HEK293 (cell line): ENCODE measurements at regions not wholly inside any gene's neighbourhood (a gene's known extent, or its start where the extent isn't known, plus 50 kb on each side); places are given as distances from the start of the nearest gene placed in this dataset.

ENCODE experiments used
- CTCF ChIA-PET: fragments of 350-600 bp; formaldehyde crosslinking; extraction: SDS; loops from one replicate; lab custom pipeline; 2021; ENCODE audit warnings: antibody characterized with exemption; lab: Yijun Ruan, JAX
- POLR2A ChIA-PET: fragments of 300-600 bp; formaldehyde crosslinking; extraction: SDS; loops from one replicate; lab custom pipeline; 2020; ENCODE audit warnings: antibody characterized with exemption, inconsistent platforms; lab: Yijun Ruan, JAX
- H3K27ac ChIP-seq: fragments of 200-500 bp; sonication (Bioruptor generic); 2 replicates; pipeline ENCODE4 v1.5.1; 2014; ENCODE audit warnings: low read depth, low read length, control low read depth, inconsistent platforms; ENCODE audit errors: extremely low read depth
- H3K36me3 ChIP-seq, 2 experiments: fragments of 200-500 bp in 1 of 2; sonication (Bioruptor generic) in 1 of 2; 1 replicate in 1 of 2; 2 replicates in 1 of 2; pipeline ENCODE4 v1.5.1; 2014 to 2017; ENCODE audit warnings: inconsistent platforms in 2 of 2, low read length in 2 of 2; ENCODE audit not compliant: control insufficient read depth in 2 of 2, insufficient read depth in 1 of 2
- H3K4me1 ChIP-seq: fragments of 200-500 bp; sonication (Bioruptor generic); 2 replicates; pipeline ENCODE4 v1.5.1; 2014; ENCODE audit warnings: mild to moderate bottlenecking, low read length, inconsistent platforms; ENCODE audit not compliant: control insufficient read depth, insufficient read depth
- H3K4me3 ChIP-seq: 2 replicates; pipeline ENCODE4 v1.5.1; 2011; ENCODE audit warnings: low read depth, mild to moderate bottlenecking, control low read depth, low read length, moderate library complexity
- H3K9me3 ChIP-seq: fragments of 200-500 bp; sonication (Bioruptor generic); 2 replicates; pipeline ENCODE4 v1.5.1; 2014; ENCODE audit warnings: low read depth, low read length, inconsistent platforms; ENCODE audit not compliant: control insufficient read depth, insufficient read depth
- BCL11A ChIP-seq: fragments of 450-650 bp; formaldehyde crosslinking; IDR thresholded peaks from 2 replicates; pipeline ENCODE4 v1.5.1; 2016; ENCODE audit warnings: low read depth, missing biosample characterization, missing genetic modification characterization
- GLIS1 ChIP-seq: fragments of 450-650 bp; formaldehyde crosslinking; IDR thresholded peaks from 2 replicates; pipeline ENCODE4 v1.5.1; 2016; ENCODE audit warnings: missing biosample characterization, missing genetic modification characterization
- HOXD13 ChIP-seq: sonication (generic); formaldehyde crosslinking; IDR thresholded peaks from 2 replicates; pipeline ENCODE4 v1.8.0; 2022; ENCODE audit warnings: missing genetic modification reagents, borderline replicate concordance
- REPIN1 ChIP-seq: fragments of 450-650 bp; formaldehyde crosslinking; IDR thresholded peaks from 2 replicates; pipeline ENCODE4 v1.5.1; 2017; ENCODE audit warnings: missing biosample characterization, missing genetic modification characterization, low read depth
- SP7 ChIP-seq: fragments of 450-650 bp; formaldehyde crosslinking; IDR thresholded peaks from 2 replicates; pipeline ENCODE4 v1.5.1; 2016; ENCODE audit warnings: missing biosample characterization, missing genetic modification characterization
- ZBTB10 ChIP-seq: fragments of 450-650 bp; formaldehyde crosslinking; IDR thresholded peaks from 2 replicates; pipeline ENCODE4 v1.5.1; 2016; ENCODE audit warnings: missing biosample characterization, missing genetic modification characterization
- ZBTB11 ChIP-seq: fragments of 450-650 bp; formaldehyde crosslinking; conservative IDR thresholded peaks from 2 replicates; pipeline ENCODE4 v1.5.1; 2016; ENCODE audit warnings: low read depth, missing biosample characterization, missing genetic modification characterization
- ZBTB8A ChIP-seq: fragments of 450-650 bp; formaldehyde crosslinking; IDR thresholded peaks from 2 replicates; pipeline ENCODE4 v1.5.1; 2016; ENCODE audit warnings: missing biosample characterization, missing genetic modification characterization
- ZFHX2 ChIP-seq: fragments of 450-650 bp; formaldehyde crosslinking; conservative IDR thresholded peaks from 2 replicates; pipeline ENCODE4 v1.5.1; 2016; ENCODE audit warnings: missing biosample characterization, missing genetic modification characterization
- ZFP3 ChIP-seq: fragments of 450-650 bp; formaldehyde crosslinking; IDR thresholded peaks from 2 replicates; pipeline ENCODE4 v1.5.1; 2016; ENCODE audit warnings: low read depth, missing biosample characterization, missing genetic modification characterization
- ZFP41 ChIP-seq: fragments of 450-650 bp; formaldehyde crosslinking; IDR thresholded peaks from 2 replicates; pipeline ENCODE4 v1.5.1; 2016; ENCODE audit warnings: missing biosample characterization, missing genetic modification characterization, borderline replicate concordance
- ZFP69B ChIP-seq: fragments of 450-650 bp; formaldehyde crosslinking; IDR thresholded peaks from 2 replicates; pipeline ENCODE4 v1.5.1; 2016; ENCODE audit warnings: missing biosample characterization, missing genetic modification characterization
- ZNF133 ChIP-seq: fragments of 450-650 bp; formaldehyde crosslinking; IDR thresholded peaks from 2 replicates; pipeline ENCODE4 v1.5.1; 2016; ENCODE audit warnings: missing biosample characterization, missing genetic modification characterization
- ZNF174 ChIP-seq: fragments of 450-650 bp; formaldehyde crosslinking; IDR thresholded peaks from 2 replicates; pipeline ENCODE4 v1.5.0; 2017; ENCODE audit warnings: missing biosample characterization, mild to moderate bottlenecking, missing genetic modification characterization
- ZNF223 ChIP-seq: fragments of 450-650 bp; formaldehyde crosslinking; IDR thresholded peaks from 2 replicates; pipeline ENCODE4 v1.5.1; 2016; ENCODE audit warnings: missing biosample characterization, missing genetic modification characterization
- ZNF23 ChIP-seq: fragments of 450-650 bp; formaldehyde crosslinking; IDR thresholded peaks from 2 replicates; pipeline ENCODE4 v1.5.1; 2016; ENCODE audit warnings: missing biosample characterization, missing genetic modification characterization, borderline replicate concordance
- ZNF324 ChIP-seq: fragments of 450-650 bp; formaldehyde crosslinking; IDR thresholded peaks from 2 replicates; pipeline ENCODE4 v1.5.1; 2016; ENCODE audit warnings: missing biosample characterization, missing genetic modification characterization
- ZNF514 ChIP-seq: fragments of 450-650 bp; formaldehyde crosslinking; IDR thresholded peaks from 2 replicates; pipeline ENCODE4 v1.5.1; 2016; ENCODE audit warnings: missing biosample characterization, missing genetic modification characterization
- ZNF555 ChIP-seq: fragments of 450-650 bp; formaldehyde crosslinking; conservative IDR thresholded peaks from 2 replicates; pipeline ENCODE4 v1.5.1; 2017; ENCODE audit warnings: missing biosample characterization, mild to moderate bottlenecking, missing genetic modification characterization, inconsistent platforms
- ZNF677 ChIP-seq: fragments of 450-650 bp; IDR thresholded peaks from 2 replicates; pipeline ENCODE4 v1.5.0; 2018; ENCODE audit warnings: missing biosample characterization, mild to moderate bottlenecking, missing genetic modification characterization, moderate library complexity
- ZNF701 ChIP-seq: fragments of 450-650 bp; formaldehyde crosslinking; IDR thresholded peaks from 2 replicates; pipeline ENCODE4 v1.5.1; 2016; ENCODE audit warnings: missing biosample characterization, missing genetic modification characterization
- ZNF776 ChIP-seq: fragments of 450-650 bp; formaldehyde crosslinking; IDR thresholded peaks from 2 replicates; pipeline ENCODE4 v1.5.0; 2017; ENCODE audit warnings: missing biosample characterization, missing genetic modification characterization, borderline replicate concordance
- ZNF830 ChIP-seq: fragments of 450-650 bp; IDR thresholded peaks from 2 replicates; pipeline ENCODE4 v1.5.0; 2018; ENCODE audit warnings: missing biosample characterization, missing genetic modification characterization, low read depth, mild to moderate bottlenecking, moderate library complexity
- ZSCAN16 ChIP-seq: fragments of 450-650 bp; formaldehyde crosslinking; IDR thresholded peaks from 2 replicates; pipeline ENCODE4 v1.5.1; 2016; ENCODE audit warnings: missing biosample characterization, missing genetic modification characterization
- TF ChIP-seq, protein P1 (sequence below): fragments of 450-650 bp; formaldehyde crosslinking; IDR thresholded peaks from 2 replicates; pipeline ENCODE4 v1.5.1; 2016; ENCODE audit warnings: missing biosample characterization, missing genetic modification characterization
- TF ChIP-seq, protein P2 (sequence below): fragments of 450-650 bp; formaldehyde crosslinking; IDR thresholded peaks from 2 replicates; pipeline ENCODE4; 2016; ENCODE audit warnings: missing biosample characterization, missing genetic modification characterization

GRCh38 chr12:89278862-89279261 is 73.4 kb downstream of the DUSP6 start:
- no peaks in the 10 kb centered on the region for H3K36me3 ChIP-seq
- ChIA-PET CTCF (no interaction called here), POLR2A (no interaction called here)
- no peak overlapping the region for H3K4me3 ChIP-seq
- TF ChIP-seq ZNF223, result no peak
- TF ChIP-seq GLIS1 (tag by site-specific recombination), result no peak
- TF ChIP-seq HOXD13 (CRISPR knock-in tag), result no peak
- TF ChIP-seq ZFHX2 (tag by site-specific recombination), result no peak
- TF ChIP-seq ZNF830 (tag by site-specific recombination), result no peak
- no peak for TF ChIP-seq ZNF23 (tag by site-specific recombination)
- TF ChIP-seq ZFP3 (tag by site-specific recombination), result no peak
- no peak for TF ChIP-seq ZSCAN16 (tag by site-specific recombination)
- no peak for TF ChIP-seq ZBTB11 (tag by site-specific recombination)
- TF ChIP-seq ZNF677 (tag by site-specific recombination), result no peak
- TF ChIP-seq ZNF555, result no peak
- no peak for TF ChIP-seq REPIN1 (tag by site-specific recombination)
- TF ChIP-seq ZNF174, result no peak
- TF ChIP-seq SP7 (tag by site-specific recombination), result no peak
- no peak for TF ChIP-seq ZNF133
- no peak for TF ChIP-seq ZNF776 (tag by site-specific recombination)
- H3K9me3 ChIP-seq, result no peaks in the 10 kb centered on the region
- no peak overlapping the region for H3K27ac ChIP-seq
- H3K4me1 ChIP-seq, result no peaks in the 10 kb centered on the region

GRCh38 chr12:89278169-89278568 is 74.1 kb downstream of the DUSP6 start:
- Histone ChIP-seq H3K4me1 (no peaks in the 10 kb centered on the region), H3K27ac (no peak overlapping the region), H3K36me3 (no peaks in the 10 kb centered on the region), H3K9me3 (no peaks in the 10 kb centered on the region), H3K4me3 (no peak overlapping the region)
- POLR2A ChIA-PET, result no interaction called here
- CTCF ChIA-PET, result no interaction called here
- no peak for TF ChIP-seq ZBTB8A (tag by site-specific recombination)
- TF ChIP-seq ZNF324, result no peak
- no peak for TF ChIP-seq ZFP3 (tag by site-specific recombination)
- TF ChIP-seq, protein P1, sequence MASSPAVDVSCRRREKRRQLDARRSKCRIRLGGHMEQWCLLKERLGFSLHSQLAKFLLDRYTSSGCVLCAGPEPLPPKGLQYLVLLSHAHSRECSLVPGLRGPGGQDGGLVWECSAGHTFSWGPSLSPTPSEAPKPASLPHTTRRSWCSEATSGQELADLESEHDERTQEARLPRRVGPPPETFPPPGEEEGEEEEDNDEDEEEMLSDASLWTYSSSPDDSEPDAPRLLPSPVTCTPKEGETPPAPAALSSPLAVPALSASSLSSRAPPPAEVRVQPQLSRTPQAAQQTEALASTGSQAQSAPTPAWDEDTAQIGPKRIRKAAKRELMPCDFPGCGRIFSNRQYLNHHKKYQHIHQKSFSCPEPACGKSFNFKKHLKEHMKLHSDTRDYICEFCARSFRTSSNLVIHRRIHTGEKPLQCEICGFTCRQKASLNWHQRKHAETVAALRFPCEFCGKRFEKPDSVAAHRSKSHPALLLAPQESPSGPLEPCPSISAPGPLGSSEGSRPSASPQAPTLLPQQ (tag by site-specific recombination), result no peak
- TF ChIP-seq ZFP69B (tag by site-specific recombination), result no peak
- TF ChIP-seq ZNF701 (tag by site-specific recombination), result no peak
- no peak for TF ChIP-seq BCL11A (tag by site-specific recombination)
- TF ChIP-seq ZBTB10, result no peak
- TF ChIP-seq ZNF514 (tag by site-specific recombination), result no peak
- TF ChIP-seq, protein P2, sequence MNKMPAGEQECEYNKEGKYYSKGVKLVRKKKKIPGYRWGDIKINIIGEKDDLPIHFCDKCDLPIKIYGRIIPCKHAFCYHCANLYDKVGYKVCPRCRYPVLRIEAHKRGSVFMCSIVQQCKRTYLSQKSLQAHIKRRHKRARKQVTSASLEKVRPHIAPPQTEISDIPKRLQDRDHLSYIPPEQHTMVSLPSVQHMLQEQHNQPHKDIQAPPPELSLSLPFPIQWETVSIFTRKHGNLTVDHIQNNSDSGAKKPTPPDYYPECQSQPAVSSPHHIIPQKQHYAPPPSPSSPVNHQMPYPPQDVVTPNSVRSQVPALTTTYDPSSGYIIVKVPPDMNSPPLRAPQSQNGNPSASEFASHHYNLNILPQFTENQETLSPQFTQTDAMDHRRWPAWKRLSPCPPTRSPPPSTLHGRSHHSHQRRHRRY (tag by site-specific recombination), result no peak
- TF ChIP-seq ZFP41 (tag by site-specific recombination), result no peak
